ENCODE measurements at regions not wholly inside any gene's neighbourhood (a gene's known extent, or its start where the extent isn't known, plus 50 kb on each side); places are given as distances from the start of the nearest gene placed in this dataset.

DNA sequence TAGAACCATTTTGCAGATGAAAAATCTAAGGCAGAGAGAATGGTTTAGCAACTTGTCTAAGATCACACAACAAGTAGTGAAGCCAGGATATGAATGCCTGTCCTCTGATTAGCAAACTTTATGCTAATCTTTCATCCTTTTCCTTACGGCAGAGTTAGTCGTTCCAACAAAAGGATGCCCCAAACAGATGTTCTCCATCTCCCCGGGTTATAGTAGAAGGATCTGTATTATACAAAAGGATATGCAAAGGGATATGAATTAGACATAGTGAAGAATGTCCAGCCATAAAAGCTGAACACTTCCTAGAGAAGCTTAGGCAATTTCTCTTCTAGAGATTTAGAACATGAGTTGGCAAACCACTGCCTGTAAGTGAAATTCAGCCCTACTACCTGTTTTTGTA, 291.6 kb upstream of the DUSP10 start:
- no peak overlapping the region for H3K4me3 ChIP-seq
- ATAC-seq (no peak), DNase-seq (no peak)
- no peaks in the 10 kb centered on the region for H3K4me1 ChIP-seq (ENCODE audit: low read depth)
- TF ChIP-seq, protein P1, sequence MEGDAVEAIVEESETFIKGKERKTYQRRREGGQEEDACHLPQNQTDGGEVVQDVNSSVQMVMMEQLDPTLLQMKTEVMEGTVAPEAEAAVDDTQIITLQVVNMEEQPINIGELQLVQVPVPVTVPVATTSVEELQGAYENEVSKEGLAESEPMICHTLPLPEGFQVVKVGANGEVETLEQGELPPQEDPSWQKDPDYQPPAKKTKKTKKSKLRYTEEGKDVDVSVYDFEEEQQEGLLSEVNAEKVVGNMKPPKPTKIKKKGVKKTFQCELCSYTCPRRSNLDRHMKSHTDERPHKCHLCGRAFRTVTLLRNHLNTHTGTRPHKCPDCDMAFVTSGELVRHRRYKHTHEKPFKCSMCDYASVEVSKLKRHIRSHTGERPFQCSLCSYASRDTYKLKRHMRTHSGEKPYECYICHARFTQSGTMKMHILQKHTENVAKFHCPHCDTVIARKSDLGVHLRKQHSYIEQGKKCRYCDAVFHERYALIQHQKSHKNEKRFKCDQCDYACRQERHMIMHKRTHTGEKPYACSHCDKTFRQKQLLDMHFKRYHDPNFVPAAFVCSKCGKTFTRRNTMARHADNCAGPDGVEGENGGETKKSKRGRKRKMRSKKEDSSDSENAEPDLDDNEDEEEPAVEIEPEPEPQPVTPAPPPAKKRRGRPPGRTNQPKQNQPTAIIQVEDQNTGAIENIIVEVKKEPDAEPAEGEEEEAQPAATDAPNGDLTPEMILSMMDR (IDR thresholded peaks at IDR 0.05) = no peak
- H3K9me3 ChIP-seq = no peaks in the 10 kb centered on the region
- intact Hi-C loops (cut with DNase I, micrococcal nuclease) = no loop called here
- H3K36me3 ChIP-seq (ENCODE audit: low read depth) = no peaks in the 10 kb centered on the region

DNA sequence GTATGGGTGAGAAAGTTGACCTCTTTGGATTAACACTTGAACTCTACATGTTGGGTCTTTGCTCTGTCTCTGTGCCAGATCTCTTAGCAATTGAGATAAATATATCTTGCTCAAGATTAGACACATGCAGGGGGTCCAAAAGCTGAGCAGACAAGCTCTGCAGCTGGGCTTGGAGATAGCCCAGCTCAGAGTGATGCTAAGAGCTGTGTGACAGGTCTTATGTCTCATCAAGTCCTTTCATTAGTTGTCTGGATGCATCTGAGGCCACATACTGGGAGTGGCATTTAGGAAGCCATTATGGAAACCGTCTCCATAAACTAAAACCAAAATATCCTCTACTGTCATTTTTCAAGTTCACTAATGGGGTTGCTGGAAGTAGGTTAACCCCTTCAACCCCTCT, 289.4 kb upstream of the DUSP10 start:
- H3K4me1 ChIP-seq (ENCODE audit: low read depth) = no peaks in the 10 kb centered on the region

DNA sequence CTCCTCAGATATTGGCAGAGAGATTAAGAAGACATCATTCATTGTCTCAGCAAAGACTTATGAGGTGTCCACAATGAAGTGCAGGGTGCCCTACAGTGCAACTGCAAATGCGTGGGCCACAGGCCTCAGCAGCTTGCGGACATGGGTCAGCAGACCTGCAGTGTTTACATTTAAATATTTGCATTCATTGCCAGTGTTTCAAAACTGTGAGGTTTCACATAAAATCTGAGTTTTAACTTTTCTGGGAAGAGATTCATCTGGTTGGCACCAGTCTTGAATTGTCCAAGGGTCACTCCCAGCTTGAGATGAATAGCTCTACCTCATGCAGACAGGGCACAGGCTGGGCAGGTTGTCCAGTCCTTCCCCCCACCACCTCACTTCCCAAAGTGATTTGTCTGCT, 286.8 kb upstream of the DUSP10 start:
- ATAC-seq (no peak), DNase-seq (no peak)
- Histone ChIP-seq H3K9me3 (no peaks in the 10 kb centered on the region), H3K36me3 (ENCODE audit: low read depth) (no peaks in the 10 kb centered on the region), H3K4me1 (ENCODE audit: low read depth) (no peaks in the 10 kb centered on the region), H3K4me3 (no peak overlapping the region)
- intact Hi-C loops (cut with DNase I, micrococcal nuclease) = no loop called here
- TF ChIP-seq, protein P1 (IDR thresholded peaks at IDR 0.05) = no peak

More for the DNA sequence above, 289.4 kb upstream of the DUSP10 start:
- Histone ChIP-seq H3K36me3 (ENCODE audit: low read depth) (no peaks in the 10 kb centered on the region), H3K9me3 (no peaks in the 10 kb centered on the region), H3K4me3 (no peak overlapping the region)
- intact Hi-C loops (cut with DNase I, micrococcal nuclease) = no loop called here
- DNase-seq = no peak
- no peak for ATAC-seq
- TF ChIP-seq, protein P1 (IDR thresholded peaks at IDR 0.05) = no peak

DNA sequence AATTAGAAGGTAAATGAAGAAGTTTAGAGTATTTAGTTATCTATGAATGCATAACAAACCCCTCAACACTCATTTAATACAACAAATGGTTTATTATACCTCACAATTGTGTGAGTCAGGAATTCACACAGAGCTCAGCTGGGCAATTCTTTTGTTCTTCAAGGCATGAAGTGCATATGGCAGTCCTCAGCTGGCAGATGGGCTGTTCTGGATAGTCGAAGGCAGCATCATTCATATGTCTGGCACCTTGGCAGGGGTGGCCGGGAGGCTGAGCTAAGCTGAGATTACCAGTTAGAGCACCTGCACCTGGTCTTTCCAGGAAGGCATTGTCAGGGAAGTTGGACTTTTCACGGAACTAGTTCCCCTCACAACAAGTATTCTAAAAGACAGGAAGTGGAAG, 286.2 kb upstream of the DUSP10 start:
- intact Hi-C loops (cut with DNase I, micrococcal nuclease) = no loop called here
- TF ChIP-seq, protein P1 (IDR thresholded peaks at IDR 0.05) = no peak
- ATAC-seq (no peak), DNase-seq (no peak)
- no peaks in the 10 kb centered on the region for H3K36me3 ChIP-seq (ENCODE audit: low read depth)
- no peak overlapping the region for H3K4me3 ChIP-seq
- H3K4me1 ChIP-seq (ENCODE audit: low read depth) = no peaks in the 10 kb centered on the region
- no peaks in the 10 kb centered on the region for H3K9me3 ChIP-seq

DNA sequence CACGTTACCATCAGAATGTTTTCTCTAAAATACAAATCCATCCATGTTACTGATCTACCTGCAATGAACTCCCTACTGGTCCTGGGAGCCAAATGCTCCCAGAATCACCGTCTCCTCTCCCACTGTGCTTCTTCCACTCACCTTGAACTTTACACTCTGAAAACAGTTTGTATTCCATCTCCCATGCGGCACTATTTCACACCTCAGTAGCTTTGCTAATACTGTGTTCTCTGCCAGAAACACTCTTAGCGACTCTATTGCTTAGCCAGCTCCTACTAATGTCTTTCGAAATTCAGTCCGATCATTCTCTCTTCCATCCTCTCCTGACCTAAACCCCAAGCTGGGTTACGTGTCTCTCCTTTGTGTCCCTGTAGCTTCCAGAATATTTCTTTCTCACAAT, 284.4 kb upstream of the DUSP10 start:
- Histone ChIP-seq H3K9me3 (no peaks in the 10 kb centered on the region), H3K4me1 (ENCODE audit: low read depth) (no peaks in the 10 kb centered on the region), H3K4me3 (no peak overlapping the region), H3K36me3 (ENCODE audit: low read depth) (no peaks in the 10 kb centered on the region)
- DNase-seq (no peak), ATAC-seq (no peak)
- TF ChIP-seq, protein P1 (IDR thresholded peaks at IDR 0.05) = no peak
- intact Hi-C loops (cut with DNase I, micrococcal nuclease) = no loop called here

DNA sequence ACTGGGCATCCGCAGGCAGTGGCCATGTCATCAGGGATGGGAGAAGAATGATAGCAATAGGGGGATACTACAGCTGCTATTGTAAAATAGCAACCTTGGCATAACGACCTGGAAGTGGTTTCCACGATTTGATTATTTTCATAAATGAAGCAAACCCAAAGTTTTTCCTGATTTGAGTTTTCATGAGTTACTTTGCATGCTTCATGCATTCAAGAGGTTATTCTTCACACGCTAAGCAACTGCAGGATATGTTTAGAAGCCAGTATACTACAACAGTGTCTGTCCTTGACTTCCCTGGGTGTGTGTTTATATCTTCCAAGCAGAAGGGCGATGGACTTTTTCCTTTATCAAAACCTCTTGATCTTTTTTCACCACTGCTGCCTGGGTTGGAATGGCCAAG, 281.1 kb upstream of the DUSP10 start:
- ATAC-seq = no peak
- TF ChIP-seq, protein P1 (IDR thresholded peaks at IDR 0.05) = no peak
- intact Hi-C loops (cut with DNase I, micrococcal nuclease) = no loop called here
- no peak overlapping the region for H3K4me3 ChIP-seq
- no peaks in the 10 kb centered on the region for H3K36me3 ChIP-seq (ENCODE audit: low read depth)
- DNase-seq = no peak
- no peaks in the 10 kb centered on the region for H3K9me3 ChIP-seq
- no peaks in the 10 kb centered on the region for H3K4me1 ChIP-seq (ENCODE audit: low read depth)

Data from mucosa of descending colon (tissue), 3 donors.